Inflammatory macrophage (primary cell): ENCODE measurements at regions not wholly inside any gene's neighbourhood (a gene's known extent, or its start where the extent isn't known, plus 50 kb on each side); places are given as distances from the start of the nearest gene placed in this dataset.

Experiments
- DNase-seq, 2 donors: peaks; one replicate each; pipeline ENCODE4 v3.0.0-alpha.2; 2020 to 2022

DNA sequence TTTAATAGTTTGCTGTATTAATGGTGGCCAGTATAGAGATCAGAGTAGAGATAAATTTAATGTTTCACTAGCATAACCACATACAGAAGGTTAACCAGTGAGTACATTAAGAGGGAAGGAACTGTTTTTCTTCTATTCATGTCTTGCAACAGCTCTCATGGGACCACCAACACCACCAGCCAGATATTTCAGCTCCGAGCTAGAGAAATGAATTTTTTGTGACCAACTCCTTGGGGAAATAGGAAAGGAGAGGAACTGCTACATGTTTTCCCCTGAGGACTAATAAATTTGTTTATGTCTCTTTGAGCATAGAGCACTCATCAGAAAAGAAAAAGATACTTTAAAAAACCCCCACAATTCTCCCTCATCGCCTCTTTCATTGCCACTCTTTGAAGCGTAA lies 247.5 kb downstream of the MBNL1 start:
- DNase-seq = no peak

DNA sequence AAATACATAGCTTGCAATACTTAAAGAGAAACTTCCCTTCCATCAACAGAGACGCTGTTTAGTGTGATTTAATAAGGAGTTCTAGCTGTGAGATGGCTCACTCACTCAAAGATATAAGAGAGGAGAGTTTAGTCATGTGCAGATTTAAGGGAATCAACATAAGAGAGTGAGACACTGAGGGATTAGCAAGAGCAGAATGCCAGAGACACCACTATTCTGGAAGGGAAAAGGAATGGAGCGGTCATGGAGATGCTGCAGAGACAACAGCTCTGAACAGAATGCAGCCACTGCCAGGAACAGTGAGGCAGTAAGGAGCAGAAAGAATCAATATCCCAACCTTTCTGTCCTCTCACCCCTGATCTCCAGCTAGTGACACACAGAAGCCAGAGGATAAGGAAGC lies 248.8 kb downstream of the MBNL1 start:
- DNase-seq = no peak

DNA sequence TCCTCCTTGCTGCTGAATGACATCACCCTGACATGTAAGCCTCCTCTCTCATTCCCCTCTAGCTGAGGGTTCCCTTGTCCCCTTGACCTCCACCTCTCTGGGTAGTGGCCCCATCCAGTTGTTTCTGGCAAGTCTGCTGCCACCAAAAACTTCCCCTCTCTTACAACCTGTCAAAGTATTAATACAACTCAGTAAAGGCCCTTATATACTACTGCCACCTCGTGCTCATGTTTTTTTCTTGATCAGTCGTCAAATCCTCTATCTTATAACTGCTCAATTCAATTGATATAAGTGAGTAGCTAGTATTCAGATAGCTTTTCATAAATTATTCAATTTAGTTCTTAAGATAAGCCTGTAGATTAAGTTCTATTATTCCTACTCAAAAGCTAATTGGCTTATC lies 249.6 kb downstream of the MBNL1 start:
- no peak for DNase-seq

DNA sequence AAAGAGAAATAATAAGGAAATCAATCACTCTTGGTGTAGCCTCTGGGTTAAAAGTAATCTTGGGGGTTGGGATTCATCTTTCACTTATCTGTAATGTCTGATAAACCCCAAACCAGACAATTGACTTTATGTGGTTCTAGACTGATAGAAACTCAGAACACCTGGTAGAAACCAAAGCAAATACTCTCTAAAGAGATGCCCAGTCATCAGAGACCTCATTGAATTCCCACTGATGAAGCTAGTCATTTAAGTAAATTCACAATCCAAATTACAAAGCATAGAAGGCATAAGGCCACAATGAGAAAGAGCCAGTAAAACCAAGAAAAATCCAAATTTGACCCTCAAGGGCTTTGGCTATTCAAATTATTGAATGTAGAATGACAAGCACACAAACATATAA lies 250.6 kb downstream of the MBNL1 start:
- DNase-seq = no peak

DNA sequence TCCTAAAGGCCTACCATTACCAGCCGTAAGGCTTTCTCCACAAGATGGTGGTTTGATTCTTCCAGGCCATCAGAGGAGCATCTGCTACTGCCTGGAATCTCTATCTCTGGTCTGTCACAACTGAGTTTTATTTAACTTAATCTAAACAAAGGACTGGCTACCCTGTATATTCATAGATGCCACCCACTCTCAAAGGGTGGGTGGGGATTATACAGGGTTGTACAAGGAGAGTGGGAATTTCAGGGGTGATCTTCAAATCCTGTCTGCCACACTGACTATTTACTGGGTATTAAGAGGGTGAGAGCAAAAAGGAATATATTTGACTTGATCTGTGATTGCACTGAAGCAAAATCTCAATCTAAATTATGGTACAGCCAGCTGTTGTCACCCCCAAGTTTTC lies 253.3 kb downstream of the MBNL1 start:
- no peak for DNase-seq

DNA sequence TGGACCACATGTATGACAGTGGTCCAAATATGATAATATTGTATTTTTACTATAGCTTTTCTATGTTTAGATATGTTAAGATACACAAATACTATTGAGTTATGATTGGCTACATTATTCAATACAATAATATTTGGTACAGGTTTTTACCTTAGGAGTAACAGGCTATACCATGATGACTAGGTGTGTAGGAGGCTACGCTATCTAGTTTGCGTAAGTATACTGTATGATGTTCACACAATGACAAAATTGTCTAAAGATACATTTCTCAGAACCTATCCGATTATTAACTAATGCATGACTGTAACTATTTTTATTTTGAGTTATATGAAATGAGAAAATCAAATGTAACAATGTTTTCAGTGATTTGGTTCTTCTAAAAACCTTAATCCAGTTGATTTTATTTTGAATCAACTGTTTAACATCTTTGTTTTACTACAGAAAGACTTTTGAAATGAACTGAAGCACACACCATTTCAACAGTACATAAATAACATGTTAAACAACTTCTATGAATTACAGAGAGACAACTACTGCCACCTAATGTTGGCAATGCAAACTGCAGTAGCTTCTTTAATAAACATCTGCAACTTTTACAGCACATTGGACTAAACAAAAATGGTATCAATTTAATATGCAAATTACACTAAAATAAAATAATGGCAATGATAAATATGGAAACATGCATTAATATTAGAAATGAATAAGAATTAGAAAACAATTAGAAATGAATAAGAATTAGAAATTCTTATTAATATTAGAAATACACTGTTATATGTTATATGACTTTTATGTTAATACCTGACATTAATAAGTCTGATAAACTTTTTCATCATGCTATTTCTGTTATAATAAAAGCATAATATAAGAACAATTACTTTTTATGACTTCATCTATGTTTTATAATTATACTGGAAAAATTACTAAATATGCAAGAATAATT lies 255.7 kb downstream of the MBNL1 start:
- peak; percentile 74 to 80 for DNase-seq

DNA sequence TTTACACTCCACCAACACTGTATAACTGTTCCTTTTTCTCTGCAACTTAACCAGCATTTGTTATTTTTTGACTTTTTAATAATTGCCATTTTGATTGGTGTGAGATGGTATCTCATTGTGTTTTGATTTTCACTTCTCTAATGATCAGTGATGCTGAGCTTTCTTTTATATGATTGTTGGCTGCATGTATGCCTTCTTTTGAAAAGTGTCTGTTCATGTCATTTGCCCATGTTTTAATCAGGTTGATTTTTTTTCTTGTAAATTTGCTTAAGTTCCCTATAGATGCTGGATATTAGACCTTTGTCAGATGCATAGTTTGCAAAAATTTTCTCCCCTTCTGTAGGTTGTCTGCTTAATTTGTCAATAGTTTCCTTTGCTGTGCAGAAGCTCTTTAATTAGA lies 263.0 kb downstream of the MBNL1 start:
- DNase-seq = no peak

DNA sequence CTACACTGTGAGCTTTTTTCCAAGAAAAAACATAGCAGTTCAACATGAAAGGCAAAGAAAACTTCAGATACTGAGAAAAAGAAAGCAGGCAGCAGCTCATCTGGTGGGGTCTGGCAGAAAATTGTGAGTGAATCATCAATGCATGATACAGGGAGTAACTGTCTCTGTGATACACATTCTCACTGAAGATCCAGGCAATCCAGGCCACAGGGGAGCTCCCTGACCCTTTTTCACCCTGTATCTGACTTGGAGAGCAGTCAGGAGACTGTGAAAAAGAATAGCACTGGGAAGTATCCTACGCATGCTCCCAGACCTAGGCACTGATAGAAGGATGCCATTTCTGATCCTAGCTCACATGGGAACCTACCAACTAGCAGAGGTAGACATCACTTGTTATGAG lies 269.8 kb downstream of the MBNL1 start:
- DNase-seq = no peak

DNA sequence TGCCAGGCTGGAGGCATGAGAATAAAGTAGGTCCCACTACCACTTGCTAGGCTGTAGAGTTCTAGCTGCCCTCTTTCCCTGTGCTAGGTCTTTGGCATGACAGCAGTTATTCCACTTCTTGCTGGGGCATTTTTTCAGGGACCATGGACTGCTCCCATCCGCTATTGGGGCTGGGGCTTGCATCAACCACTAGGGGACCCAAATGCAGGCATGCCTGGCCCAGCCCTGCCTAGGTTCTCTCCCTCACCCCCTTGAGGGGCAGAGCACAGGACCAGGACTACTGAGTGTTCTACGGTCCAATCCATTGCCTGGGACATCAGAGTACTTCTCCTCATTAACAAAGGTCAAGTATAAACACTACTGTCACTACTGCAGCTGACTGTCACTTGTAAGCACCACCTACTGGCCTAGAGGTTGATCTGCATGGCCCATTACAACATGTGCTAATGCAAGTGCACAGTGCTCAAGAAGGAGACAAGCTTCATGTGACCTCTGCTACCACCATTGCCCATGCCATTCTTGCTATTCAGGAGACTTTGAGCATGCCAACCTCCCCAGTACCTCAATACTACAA lies 270.5 kb downstream of the MBNL1 start:
- DNase-seq = peak; percentile 5 to 26

DNA sequence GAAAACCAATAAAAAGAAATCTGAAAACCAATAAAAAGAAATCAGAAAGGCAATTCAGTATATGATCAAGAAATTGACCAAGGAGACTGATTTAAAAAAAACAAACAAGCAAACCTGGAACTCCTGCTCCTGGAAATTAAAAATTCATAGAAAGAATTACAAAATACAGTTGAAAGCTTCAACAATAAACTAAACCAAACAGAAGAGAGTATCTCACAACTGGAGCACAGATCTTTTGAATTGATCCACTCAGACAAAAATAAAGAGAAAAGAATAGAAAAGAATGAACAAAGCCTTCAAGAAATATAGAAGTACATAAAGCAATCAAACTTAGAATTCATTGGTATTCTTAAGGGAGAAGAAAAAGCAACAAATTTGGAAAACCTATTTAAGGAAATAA lies 271.4 kb downstream of the MBNL1 start:
- DNase-seq = no peak

DNA sequence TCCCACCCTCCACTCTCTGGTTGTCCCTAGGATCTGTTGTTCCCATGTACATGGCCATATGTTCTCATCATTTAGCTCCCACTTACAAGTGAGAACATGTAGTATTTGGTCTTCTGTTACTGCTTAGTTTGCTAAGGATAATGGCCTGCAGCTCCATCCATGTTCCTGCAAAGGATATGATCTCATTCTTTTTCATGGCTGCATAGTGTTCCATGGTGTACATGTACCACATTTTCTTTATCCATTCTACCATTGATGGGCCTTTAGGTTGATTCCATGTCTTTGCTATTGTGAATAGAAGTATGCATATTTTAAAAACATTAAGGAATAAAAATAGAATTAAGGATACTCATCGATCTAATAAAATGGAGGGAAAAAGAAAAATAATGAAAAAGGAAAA lies 278.4 kb downstream of the MBNL1 start:
- DNase-seq = no peak

DNA sequence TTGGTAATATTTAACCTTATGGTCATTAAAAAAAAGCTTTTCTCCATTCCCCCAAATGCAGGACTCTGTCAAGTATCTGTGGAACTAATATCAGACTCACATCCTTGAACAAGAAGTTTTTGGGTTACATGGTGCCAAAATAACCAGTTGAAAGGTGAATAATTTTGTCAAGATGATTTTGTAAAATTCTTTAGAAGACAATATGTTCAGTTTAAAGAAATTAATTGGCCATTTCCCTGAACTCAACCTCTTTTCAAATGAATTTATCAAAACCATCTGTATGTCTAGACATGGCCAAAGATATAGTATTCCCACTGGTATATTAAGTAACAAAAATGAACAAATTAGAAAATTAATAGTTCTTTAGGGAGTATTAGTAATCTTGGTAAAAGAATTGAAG lies 280.5 kb downstream of the MBNL1 start:
- DNase-seq = no peak

DNA sequence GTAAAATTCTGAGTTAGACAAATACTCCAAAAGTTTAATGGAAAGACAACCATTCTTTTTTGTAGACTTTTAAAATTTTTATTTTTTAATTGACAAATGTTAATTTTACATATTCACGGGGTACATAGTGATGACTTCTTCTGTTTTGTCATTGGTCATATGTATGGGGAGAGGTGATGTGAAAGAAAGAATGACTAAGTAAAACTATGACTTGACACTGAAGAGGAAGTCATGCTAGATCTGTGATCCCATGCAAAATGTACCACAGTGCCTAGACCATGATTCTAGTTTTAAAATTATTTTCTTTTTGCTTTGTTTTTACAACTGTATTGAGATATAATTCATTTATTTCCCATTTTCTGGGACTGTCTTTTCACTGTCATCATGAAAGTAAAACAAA lies 281.6 kb downstream of the MBNL1 start:
- DNase-seq = peak in 1 of 2 donors; percentile 8

DNA sequence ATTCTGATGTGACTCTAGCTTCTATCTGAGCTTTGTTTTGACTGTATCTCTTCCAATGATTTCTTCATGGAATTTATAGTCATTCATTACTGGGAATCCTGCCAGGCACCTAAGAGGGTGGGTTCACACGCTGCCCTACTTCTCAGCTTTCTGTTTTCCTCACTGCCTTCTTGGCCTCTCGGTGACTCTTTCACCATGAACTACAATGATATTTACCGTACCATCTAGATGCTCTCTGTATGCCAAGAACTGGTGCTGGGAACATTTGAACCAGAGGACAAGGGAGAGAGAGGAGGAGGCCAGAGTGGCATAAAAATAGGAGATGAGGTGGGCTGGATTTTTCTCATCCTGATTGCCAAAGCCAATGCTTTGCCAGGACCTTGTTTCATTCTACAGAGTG lies 280.0 kb upstream of the P2RY1 start:
- no peak for DNase-seq

DNA sequence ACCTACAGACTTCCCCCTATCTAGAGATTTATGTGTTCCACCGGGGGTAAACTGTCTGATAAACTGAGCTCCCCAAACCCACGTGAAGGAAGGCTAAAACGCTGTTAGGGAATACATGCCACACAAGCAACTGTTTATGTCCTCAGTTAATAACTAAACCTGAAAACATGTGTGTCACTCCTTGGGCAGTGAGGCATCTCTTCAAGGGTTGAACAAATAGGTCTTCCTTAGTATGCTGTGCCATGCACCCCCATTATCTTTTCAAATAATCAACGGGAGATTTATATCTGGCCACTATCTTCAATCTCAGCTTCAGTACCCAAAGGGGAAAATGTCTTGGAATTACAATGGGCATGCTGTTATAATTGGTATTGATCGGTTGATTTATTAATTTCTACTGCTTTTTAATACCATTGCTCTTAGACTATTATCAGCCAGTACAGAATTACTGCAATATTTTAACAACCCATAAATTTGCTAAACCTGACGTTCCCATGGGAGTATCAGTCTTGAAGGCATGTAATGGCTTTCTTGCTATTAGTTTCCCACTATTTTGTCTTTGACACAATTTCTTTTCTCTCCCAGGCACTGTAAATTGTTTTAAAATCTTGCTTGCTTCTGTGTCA lies 279.2 kb upstream of the P2RY1 start:
- no peak for DNase-seq

DNA sequence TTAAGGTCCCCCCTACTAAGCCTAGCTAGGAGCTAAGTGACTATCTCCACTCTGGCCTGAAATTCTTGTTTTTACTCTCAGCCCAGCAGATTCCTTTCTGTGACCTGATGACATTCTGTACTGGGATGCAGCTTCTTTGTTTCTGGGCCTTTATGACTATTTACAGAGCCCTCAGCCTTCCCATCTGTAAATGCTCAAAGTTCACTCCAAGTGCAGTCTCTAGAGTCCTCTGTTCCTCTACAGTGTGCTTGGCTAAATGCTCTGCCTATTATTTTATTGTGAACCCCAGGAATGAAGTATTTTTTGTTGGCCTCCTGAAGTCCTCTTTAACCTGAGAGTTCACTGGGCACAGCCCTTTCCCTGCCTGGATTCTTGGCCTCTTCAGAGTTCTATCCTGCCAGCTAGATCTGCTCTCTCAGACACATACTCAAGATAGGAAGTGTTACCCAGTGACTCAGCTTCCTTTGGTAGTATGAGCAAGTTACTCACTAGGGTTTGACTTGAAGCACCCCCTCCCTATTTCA lies 278.1 kb upstream of the P2RY1 start:
- no peak for DNase-seq

DNA sequence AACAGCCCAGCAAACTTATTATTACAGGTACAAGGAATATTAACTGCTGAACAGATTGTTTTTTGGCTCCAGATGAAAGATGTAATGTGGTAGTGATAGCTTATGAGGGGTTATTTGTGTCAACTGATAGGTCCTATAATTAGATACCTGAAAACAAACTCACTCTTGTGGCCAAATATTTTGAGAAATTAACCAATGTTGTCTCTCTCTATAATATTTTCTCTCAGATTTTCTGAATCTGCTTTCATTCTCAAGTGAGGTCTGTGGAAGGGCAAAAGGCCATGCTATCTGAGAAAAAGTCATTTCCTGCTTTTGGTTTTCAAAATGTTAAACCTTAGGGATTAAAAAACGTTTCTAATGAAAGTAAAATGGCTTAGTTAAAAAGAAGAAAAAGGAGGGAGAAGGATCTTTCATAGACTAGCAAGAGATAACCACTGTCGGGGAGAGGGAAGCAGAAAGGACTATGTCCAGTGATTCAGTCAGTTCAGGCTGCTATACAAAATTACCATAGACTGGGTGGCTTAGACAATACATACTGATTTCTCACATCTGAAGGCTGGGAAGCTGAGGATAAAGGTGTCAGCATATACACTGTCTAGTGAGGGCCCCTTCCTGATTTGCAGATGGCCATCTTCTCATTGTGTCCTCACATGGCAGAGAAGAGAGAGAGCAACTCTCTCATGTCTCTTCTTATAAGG lies 277.5 kb upstream of the P2RY1 start:
- DNase-seq = no peak

DNA sequence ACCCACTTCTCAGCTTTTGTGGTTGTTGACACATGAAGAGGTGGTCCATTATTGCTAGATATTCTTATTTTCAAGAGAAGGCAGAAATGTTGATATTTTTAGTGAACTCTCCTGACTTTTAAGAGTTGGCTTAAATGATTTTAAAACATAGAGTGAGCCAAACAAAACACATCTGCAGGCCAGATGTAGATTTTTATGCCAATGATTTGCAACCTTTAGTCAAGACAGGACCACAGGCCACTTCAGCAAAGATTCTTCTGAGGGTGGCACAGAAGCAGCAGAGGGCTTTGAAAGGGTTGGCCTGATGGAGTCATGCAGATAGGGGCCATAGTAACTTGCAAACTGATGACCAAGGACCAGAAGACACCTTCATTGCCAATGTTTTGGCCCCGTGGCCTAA lies 276.5 kb upstream of the P2RY1 start:
- no peak for DNase-seq

DNA sequence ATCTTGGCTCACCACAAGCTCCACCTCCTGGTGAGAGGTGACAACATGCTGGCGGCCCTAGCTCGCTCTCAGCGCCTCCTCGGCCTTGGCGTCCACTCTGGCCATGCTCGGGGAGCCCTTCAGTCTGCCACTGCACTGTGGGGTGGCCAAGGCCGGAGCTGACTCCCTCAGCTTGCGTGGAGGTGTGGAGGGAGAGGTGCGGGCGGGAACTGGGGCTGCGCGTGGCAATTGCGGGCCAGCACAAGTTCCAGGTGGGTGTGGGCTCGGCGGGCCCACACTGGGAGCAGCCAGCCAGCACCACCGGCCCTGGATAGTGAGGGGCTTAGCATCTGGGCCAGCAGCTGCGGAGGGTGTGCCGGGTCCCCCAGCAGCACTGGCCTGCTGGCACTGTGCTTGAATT lies 275.7 kb upstream of the P2RY1 start:
- no peak for DNase-seq

DNA sequence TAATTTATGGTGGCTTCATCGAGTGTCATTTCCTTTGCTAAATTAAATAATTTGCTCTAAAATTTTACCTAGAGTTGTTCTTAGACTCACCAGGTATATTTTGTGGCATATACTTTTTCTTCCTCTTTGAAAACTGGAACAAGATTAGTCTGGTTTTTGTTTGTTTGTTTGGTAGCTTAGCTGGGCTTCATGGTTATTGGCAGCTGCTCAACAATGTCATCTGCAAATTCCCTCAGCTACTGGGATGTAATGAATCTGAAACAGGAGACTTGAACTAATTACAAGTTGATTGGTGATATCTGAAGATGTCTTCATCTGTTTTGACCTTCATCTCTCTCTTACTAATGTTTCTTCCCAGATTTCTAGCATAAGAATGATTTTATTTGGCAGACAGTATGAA lies 270.5 kb upstream of the P2RY1 start:
- no peak for DNase-seq

DNA sequence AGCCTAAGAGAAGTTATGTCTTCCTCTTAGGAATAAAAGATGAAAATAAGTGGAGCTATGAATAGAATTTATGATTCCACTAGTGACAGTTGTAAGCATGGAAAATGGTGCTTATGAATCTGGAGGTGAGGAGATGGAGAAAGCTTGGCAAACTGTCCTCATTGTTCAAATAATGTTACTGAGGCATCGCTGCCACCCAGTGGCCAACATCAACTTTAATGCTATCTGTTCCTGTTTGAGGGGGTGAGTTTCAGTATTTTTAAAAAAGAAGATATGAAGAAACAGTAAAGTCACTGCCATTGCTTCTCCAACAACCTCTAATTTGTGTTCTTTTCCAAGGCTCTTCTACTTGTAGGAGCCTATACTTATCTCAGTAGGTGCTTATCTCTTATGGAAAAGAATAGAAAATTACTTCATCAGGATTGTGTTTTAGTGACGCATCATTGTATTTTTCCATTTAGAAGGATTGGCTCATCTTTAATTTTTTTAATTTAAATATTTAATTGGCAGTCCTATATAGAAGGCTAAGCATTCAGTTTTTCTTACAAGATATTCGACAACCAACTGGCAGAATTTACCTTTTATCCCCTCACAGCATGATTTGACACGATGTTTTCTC lies 260.4 kb upstream of the P2RY1 start:
- peak; percentile 58 to 65 for DNase-seq

DNA sequence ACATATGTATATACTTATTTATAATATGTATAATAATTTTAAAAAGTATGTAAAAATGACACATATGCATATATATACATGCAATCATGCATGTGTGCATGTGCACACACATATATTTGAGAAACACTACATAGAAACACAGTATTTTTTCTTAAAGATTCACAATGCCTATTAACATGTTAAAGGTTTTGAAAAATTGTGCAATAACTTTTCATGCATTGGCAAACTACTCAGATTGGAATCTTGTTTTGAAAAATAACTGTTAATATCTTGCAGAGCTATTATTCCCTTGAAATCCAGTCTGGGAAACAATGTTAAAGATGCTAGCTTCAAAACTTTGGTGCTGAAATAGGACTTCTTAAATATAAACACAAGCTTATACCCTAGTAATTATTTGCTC lies 256.2 kb upstream of the P2RY1 start:
- DNase-seq = no peak

DNA sequence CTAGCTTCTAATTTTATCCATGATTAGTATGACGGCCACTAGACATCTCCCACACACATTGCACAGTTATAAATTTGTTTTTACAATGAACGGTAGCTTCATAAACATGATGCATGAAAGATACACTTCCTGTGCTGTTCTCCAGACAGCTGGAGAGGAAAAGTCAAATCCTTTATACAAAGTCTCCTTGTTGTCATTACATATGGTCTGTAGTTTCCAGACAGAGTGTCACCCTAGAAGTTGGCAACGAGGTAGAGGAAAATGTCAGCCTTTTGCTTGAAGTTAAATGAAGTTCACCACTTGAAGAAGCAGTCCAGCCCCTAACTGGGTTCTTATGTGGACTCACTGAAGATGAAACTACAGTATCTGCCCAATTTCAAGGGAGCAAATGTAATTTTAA lies 253.0 kb upstream of the P2RY1 start:
- no peak for DNase-seq
